HCT116 (cell line): ENCODE measurements at regions not wholly inside any gene's neighbourhood (a gene's known extent, or its start where the extent isn't known, plus 50 kb on each side); places are given as distances from the start of the nearest gene placed in this dataset.

ENCODE experiments used
- ATAC-seq: fragments of 200-7000 bp; cut with Tn5 transposase; 2 replicates; pipeline ENCODE4 v1.9.1; 2020; ENCODE audit warnings: mild to moderate bottlenecking, moderate library complexity
- BruUV-seq: library from RNA; stranded (reverse); fragments of 400-500 nt; replicated peaks from 2 replicates; lab custom pipeline; 2021; lab: Mats Ljungman, UMichigan
- CTCF ChIA-PET: fragments of 300-600 bp; sonication (Branson Sonifier 250); formaldehyde crosslinking; loops from one replicate; lab custom pipeline; 2021; ENCODE audit warnings: antibody characterized with exemption; lab: Charles Lee
- POLR2A ChIA-PET: fragments of 300-600, 350-600 bp; sonication (Branson Sonifier 250); formaldehyde crosslinking; loops from one replicate; lab custom pipeline; 2021; ENCODE audit warnings: antibody characterized with exemption; lab: Charles Lee
- RAD21 ChIA-PET, 2 experiments: fragments of 300-600 bp; sonication (Branson Sonifier 250); formaldehyde crosslinking; loops; one replicate each; lab custom pipeline; 2023; ENCODE audit warnings: low total read pairs in 2 of 2; ENCODE audit not compliant: uncharacterized antibody in 2 of 2, unreplicated experiment in 2 of 2, low non-redundant PET in 1 of 2; lab: Charles Lee
- DNase-seq: peaks from one replicate; pipeline ENCODE4 v3.0.0-alpha.2; 2010; ENCODE audit warnings: low read depth, low spot score
- H2AFZ ChIP-seq: fragments of 200-600 bp; shearing (Covaris generic), sonication (generic); 2 replicates; pipeline ENCODE4 v1.6.1; 2017; ENCODE audit warnings: low read depth, mixed run types, mixed read lengths, antibody characterized with exemption, low read length; ENCODE audit not compliant: poor library complexity, severe bottlenecking
- H3K27ac ChIP-seq: 2 replicates; pipeline ENCODE4 v1.5.1; 2012; ENCODE audit warnings: low read depth, low read length
- H3K27me3 ChIP-seq: fragments of 200-600 bp; sonication (generic); 2 replicates; pipeline ENCODE4 v1.6.1; 2016; ENCODE audit warnings: mixed run types, low read length, mixed read lengths; ENCODE audit not compliant: insufficient read depth
- H3K36me3 ChIP-seq, 2 experiments: fragments of 200-500 bp in 1 of 2; fragments of 200-600 bp in 1 of 2; sonication (Bioruptor generic) in 1 of 2; sonication (generic) in 1 of 2; 2 replicates each; pipeline versions ENCODE4 v1.5.1 to v1.6.1; 2014 to 2016; ENCODE audit warnings: low read length in 2 of 2, inconsistent platforms in 1 of 2, mixed read lengths in 1 of 2, mixed run types in 1 of 2; ENCODE audit not compliant: insufficient read depth in 2 of 2, control insufficient read depth in 1 of 2
- H3K4me1 ChIP-seq, 2 experiments: fragments of 200-600 bp in 1 of 2; sonication (generic) in 1 of 2; 2 replicates each; pipeline versions ENCODE4 v1.5.1 to v1.6.1; 2012 to 2017; ENCODE audit warnings: low read length in 2 of 2, inconsistent platforms in 1 of 2, mild to moderate bottlenecking in 1 of 2, mixed read lengths in 1 of 2, mixed run types in 1 of 2, moderate library complexity in 1 of 2; ENCODE audit not compliant: insufficient read depth in 2 of 2, control insufficient read depth in 1 of 2
- H3K4me2 ChIP-seq: fragments of 200-600 bp; sonication (generic); 2 replicates; pipeline ENCODE4 v1.6.1; 2017; ENCODE audit warnings: mixed run types, low read length, mixed read lengths
- H3K4me3 ChIP-seq, 2 experiments: fragments of 200-600 bp in 1 of 2; sonication (generic) in 1 of 2; replicated peaks in 1 of 2; 2 replicates each; pipeline ENCODE4 v1.5.1; 2011 to 2016; ENCODE audit warnings: low read length in 2 of 2, control low read depth in 1 of 2, low read depth in 1 of 2, mild to moderate bottlenecking in 1 of 2, mixed read lengths in 1 of 2, mixed run types in 1 of 2
- H3K79me2 ChIP-seq: fragments of 200-600 bp; sonication (generic); 2 replicates; pipeline ENCODE4 v1.6.1; 2017; ENCODE audit warnings: mild to moderate bottlenecking, mixed run types, low read length, moderate library complexity, mixed read lengths; ENCODE audit not compliant: insufficient read depth
- H3K9ac ChIP-seq: fragments of 200-600 bp; sonication (generic); 2 replicates; pipeline ENCODE4 v1.6.1; 2016; ENCODE audit warnings: low read length, mixed read lengths
- H3K9me2 ChIP-seq: fragments of 200-600 bp; sonication (generic), shearing (Covaris generic); 2 replicates; pipeline ENCODE4 v1.6.1; 2017; ENCODE audit warnings: mixed run types, mild to moderate bottlenecking, moderate library complexity; ENCODE audit not compliant: insufficient read depth
- H3K9me3 ChIP-seq, 2 experiments: fragments of 200-500 bp in 1 of 2; fragments of 200-600 bp in 1 of 2; sonication (Bioruptor generic) in 1 of 2; sonication (generic) in 1 of 2; 2 replicates each; pipeline ENCODE4 v1.6.1; 2014 to 2017; ENCODE audit warnings: low read length in 2 of 2, mixed read lengths in 2 of 2, inconsistent platforms in 1 of 2, low read depth in 1 of 2, mild to moderate bottlenecking in 1 of 2, mixed run types in 1 of 2, moderate library complexity in 1 of 2; ENCODE audit not compliant: control insufficient read depth in 1 of 2, insufficient read depth in 1 of 2
- H4K20me1 ChIP-seq: fragments of 200-600 bp; sonication (generic), shearing (Covaris generic); 2 replicates; pipeline ENCODE4 v1.6.1; 2017; ENCODE audit warnings: mixed run types, mild to moderate bottlenecking, moderate library complexity; ENCODE audit not compliant: insufficient read depth
- ATF3 ChIP-seq: IDR thresholded peaks from 2 replicates; pipeline ENCODE4 v1.6.1; 2012
- CBX3 ChIP-seq: IDR thresholded peaks from 2 replicates; pipeline ENCODE4 v1.6.1; 2012; ENCODE audit warnings: low read depth
- CEBPB ChIP-seq: IDR thresholded peaks from 2 replicates; pipeline ENCODE4 v1.6.1; 2012; ENCODE audit warnings: low read depth
- CTCF ChIP-seq, 3 experiments: fragments of 200-600 bp in 1 of 3; sonication (generic) in 1 of 3; IDR thresholded peaks in 2 of 3; conservative IDR thresholded peaks in 1 of 3; 2 replicates each; pipeline ENCODE4 v1.5.1; 2012 to 2017; ENCODE audit warnings: low read depth in 2 of 3, low read length in 2 of 3, antibody characterized with exemption in 1 of 3, borderline replicate concordance in 1 of 3, control low read depth in 1 of 3, mild to moderate bottlenecking in 1 of 3, mixed read lengths in 1 of 3, mixed run types in 1 of 3, moderate library complexity in 1 of 3; ENCODE audit not compliant: insufficient read depth in 1 of 3
- EGR1 ChIP-seq: IDR thresholded peaks from 2 replicates; pipeline ENCODE4 v1.6.1; 2012; ENCODE audit warnings: low read depth
- ELF1 ChIP-seq: IDR thresholded peaks from 2 replicates; pipeline ENCODE4 v1.6.1; 2012; ENCODE audit warnings: low read depth, borderline replicate concordance
- EZH2 ChIP-seq: fragments of 200-600 bp; sonication (generic); IDR thresholded peaks from 2 replicates; pipeline ENCODE4 v1.6.1; 2017; ENCODE audit warnings: antibody characterized with exemption, mixed run types
- EZH2phosphoT487 ChIP-seq: fragments of 200-600 bp; IDR thresholded peaks from 2 replicates; pipeline ENCODE4 v1.6.1; 2018; ENCODE audit warnings: antibody characterized with exemption, borderline replicate concordance
- FOSL1 ChIP-seq: IDR thresholded peaks from 2 replicates; pipeline ENCODE4 v1.6.1; 2012; ENCODE audit warnings: low read depth
- MAX ChIP-seq: IDR thresholded peaks from 2 replicates; pipeline ENCODE4 v1.6.1; 2012
- POLR2AphosphoS5 ChIP-seq: IDR thresholded peaks from 2 replicates; pipeline ENCODE4 v1.6.1; 2011; ENCODE audit warnings: mild to moderate bottlenecking, low read depth, low read length, moderate library complexity
- RAD21 ChIP-seq: IDR thresholded peaks from 2 replicates; pipeline ENCODE4 v1.6.1; 2012; ENCODE audit warnings: low read depth, mild to moderate bottlenecking
- REST ChIP-seq: IDR thresholded peaks from 2 replicates; pipeline ENCODE4 v1.6.1; 2012; ENCODE audit warnings: low read depth
- SP1 ChIP-seq: IDR thresholded peaks from 2 replicates; pipeline ENCODE4 v1.6.1; 2012; ENCODE audit warnings: low read depth
- SRF ChIP-seq: IDR thresholded peaks from 2 replicates; pipeline ENCODE4 v1.6.1; 2012; ENCODE audit warnings: low read depth
- TCF7L2 ChIP-seq: IDR thresholded peaks from 2 replicates; pipeline ENCODE4 v1.7.0; 2011; ENCODE audit warnings: borderline replicate concordance, inconsistent platforms; ENCODE audit not compliant: insufficient read depth, insufficient read length; ENCODE audit errors: extremely low read depth
- ZBTB33 ChIP-seq: IDR thresholded peaks from 2 replicates; pipeline ENCODE4 v1.6.1; 2011; ENCODE audit warnings: mild to moderate bottlenecking, low read length, moderate library complexity; ENCODE audit not compliant: insufficient replicate concordance; ENCODE audit errors: extremely low read depth
- ZFX ChIP-seq: fragments of 450-650 bp; IDR thresholded peaks from 2 replicates; pipeline ENCODE4 v1.6.1; 2017
- ZNF274 ChIP-seq: fragments of 200-500 bp; sonication (Bioruptor generic); IDR thresholded peaks from 2 replicates; pipeline ENCODE4 v1.6.1; 2014; ENCODE audit warnings: mild to moderate bottlenecking, low read depth, low read length, inconsistent platforms
- intact Hi-C: fragments of 100-400 bp; cut with micrococcal nuclease; formaldehyde crosslinking; loops from 2 replicates; pipeline ENCODE4 v1.10.0; 2022

- TF ChIP-seq EZH2phosphoT487 (no peak), CBX3 (no peak), EZH2 (no peak), SP1 (no peak), RAD21 (no peak)
Observed at GRCh38 chr10:111707076-111707475, 476.5 kb downstream of the GPAM start (continued).

- Histone ChIP-seq H3K36me3 (no peaks in the 10 kb centered on the region), H3K4me2 (no peak overlapping the region), H3K79me2 (no peaks in the 10 kb centered on the region), H2AFZ (no peak overlapping the region), H3K4me1 (no peaks in the 10 kb centered on the region), H4K20me1 (no peaks in the 10 kb centered on the region), H3K27me3 (no peaks in the 10 kb centered on the region), H3K9me3 (no peaks in the 10 kb centered on the region), H3K9ac (no peak overlapping the region), H3K27ac (no peak overlapping the region), H3K9me2 (no peaks in the 10 kb centered on the region), H3K4me3 (no peak overlapping the region)
- ChIA-PET CTCF (no interaction called here), RAD21 (no interaction called here), POLR2A (no interaction called here)
- intact Hi-C loops = no loop called here
- ATAC-seq (no peak), DNase-seq (no peak)
- BruUV-seq = no TSS peak
- TF ChIP-seq FOSL1 = no peak
- no peak for TF ChIP-seq SRF
- no peak for TF ChIP-seq CTCF (IDR thresholded peaks at IDR 0.05 in 2 of 3, conservative IDR thresholded peaks at IDR 0.05 in 1 of 3; ENCODE audit: borderline replicate concordance in 1 of 3, insufficient read depth in 1 of 3, low read depth in 2 of 3, low read length in 2 of 3)
- TF ChIP-seq REST = no peak
- TF ChIP-seq EZH2phosphoT487 = no peak
- TF ChIP-seq MAX = no peak
- no peak for TF ChIP-seq TCF7L2
- no peak for TF ChIP-seq CEBPB
- TF ChIP-seq SP1 = no peak
- TF ChIP-seq ATF3 = no peak
- TF ChIP-seq EZH2 = no peak
- no peak for TF ChIP-seq ZNF274
- TF ChIP-seq ZBTB33 = no peak
- TF ChIP-seq CBX3 = no peak
- TF ChIP-seq RAD21 = no peak
- no peak for TF ChIP-seq ZFX
- no peak for TF ChIP-seq EGR1
- TF ChIP-seq POLR2AphosphoS5 = no peak
- no peak for TF ChIP-seq ELF1
Observed at GRCh38 chr10:111709603-111710002, 474.0 kb downstream of the GPAM start.
